ENCODE measurements at regions not wholly inside any gene's neighbourhood (a gene's known extent, or its start where the extent isn't known, plus 50 kb on each side); places are given as distances from the start of the nearest gene placed in this dataset.

- no peak for TF ChIP-seq CTCF (IDR thresholded peaks at IDR 0.05; ENCODE audit: low read length)
- no peak for TF ChIP-seq EZH2phosphoT487 (IDR thresholded peaks at IDR 0.05; ENCODE audit: low read length)
- TF ChIP-seq EZH2 (optimal IDR thresholded peaks at IDR 0.05; ENCODE audit: low read depth, low read length), result no peak
Measured at GRCh38 chr16:22664132-22664531, 149.8 kb upstream of the HS3ST2 start.

Data from MM.1S (cell line).